ENCODE measurements at regions not wholly inside any gene's neighbourhood (a gene's known extent, or its start where the extent isn't known, plus 50 kb on each side); places are given as distances from the start of the nearest gene placed in this dataset.

DNA sequence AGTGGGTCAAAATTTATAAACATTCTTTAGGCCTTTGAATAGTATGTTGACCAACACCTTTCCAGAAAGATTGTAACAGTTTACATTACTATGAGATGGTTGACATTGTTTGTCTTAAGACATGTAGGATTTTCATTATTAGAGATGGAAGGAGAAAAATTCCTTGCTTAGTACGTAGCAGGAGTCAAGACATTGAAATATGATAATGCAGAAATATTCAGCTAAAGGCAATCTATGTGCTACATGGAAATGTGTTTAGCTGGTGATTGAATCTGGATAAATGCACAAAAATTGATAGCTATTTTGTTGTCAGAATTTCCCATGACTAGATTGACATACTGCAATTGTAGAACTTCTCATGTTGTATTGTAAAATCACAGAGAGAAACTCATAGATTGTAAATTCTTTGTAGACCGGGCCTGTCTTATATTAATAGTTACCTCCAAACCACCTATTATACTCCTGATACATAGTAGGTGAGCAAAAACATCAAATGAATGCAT, 370.4 kb upstream of the CBLB start:
- Histone ChIP-seq H3K9me3 (ENCODE audit: insufficient read depth, low read length, severe bottlenecking) (peaks cover 7% of the 10 kb centered on the region), H3K79me2 (ENCODE audit: insufficient read depth, low read length) (no peaks in the 10 kb centered on the region), H2AFZ (ENCODE audit: low read depth, low read length) (no peak overlapping the region), H3K4me3 (ENCODE audit: low read depth in 1 of 2, low read length in 2 of 2) (no peak overlapping the region), H3K9ac (ENCODE audit: low read depth, low read length) (no peak overlapping the region), H3K27ac (ENCODE audit: low read length) (no peak overlapping the region), H4K20me1 (ENCODE audit: insufficient read depth, low read length) (no peaks in the 10 kb centered on the region), H3K36me3 (ENCODE audit: insufficient read depth, low read length) (no peaks in the 10 kb centered on the region), H3K27me3 (ENCODE audit: insufficient read depth, low read length, poor library complexity) (no peaks in the 10 kb centered on the region), H3K4me1 (ENCODE audit: insufficient read depth, low read length) (no peaks in the 10 kb centered on the region), H3K4me2 (ENCODE audit: insufficient read depth, low read length) (no peak overlapping the region)
- ATAC-seq (ENCODE audit: insufficient read depth, low read depth) (no peak), DNase-seq (no peak)
- no peak for TF ChIP-seq EZH2 (IDR thresholded peaks at IDR 0.05; ENCODE audit: borderline replicate concordance, low read depth, low read length, severe bottlenecking)
- TF ChIP-seq, protein P1, sequence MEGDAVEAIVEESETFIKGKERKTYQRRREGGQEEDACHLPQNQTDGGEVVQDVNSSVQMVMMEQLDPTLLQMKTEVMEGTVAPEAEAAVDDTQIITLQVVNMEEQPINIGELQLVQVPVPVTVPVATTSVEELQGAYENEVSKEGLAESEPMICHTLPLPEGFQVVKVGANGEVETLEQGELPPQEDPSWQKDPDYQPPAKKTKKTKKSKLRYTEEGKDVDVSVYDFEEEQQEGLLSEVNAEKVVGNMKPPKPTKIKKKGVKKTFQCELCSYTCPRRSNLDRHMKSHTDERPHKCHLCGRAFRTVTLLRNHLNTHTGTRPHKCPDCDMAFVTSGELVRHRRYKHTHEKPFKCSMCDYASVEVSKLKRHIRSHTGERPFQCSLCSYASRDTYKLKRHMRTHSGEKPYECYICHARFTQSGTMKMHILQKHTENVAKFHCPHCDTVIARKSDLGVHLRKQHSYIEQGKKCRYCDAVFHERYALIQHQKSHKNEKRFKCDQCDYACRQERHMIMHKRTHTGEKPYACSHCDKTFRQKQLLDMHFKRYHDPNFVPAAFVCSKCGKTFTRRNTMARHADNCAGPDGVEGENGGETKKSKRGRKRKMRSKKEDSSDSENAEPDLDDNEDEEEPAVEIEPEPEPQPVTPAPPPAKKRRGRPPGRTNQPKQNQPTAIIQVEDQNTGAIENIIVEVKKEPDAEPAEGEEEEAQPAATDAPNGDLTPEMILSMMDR (IDR thresholded peaks at IDR 0.05; ENCODE audit: borderline replicate concordance, extremely low read depth, low read length, poor library complexity, severe bottlenecking), result no peak

DNA sequence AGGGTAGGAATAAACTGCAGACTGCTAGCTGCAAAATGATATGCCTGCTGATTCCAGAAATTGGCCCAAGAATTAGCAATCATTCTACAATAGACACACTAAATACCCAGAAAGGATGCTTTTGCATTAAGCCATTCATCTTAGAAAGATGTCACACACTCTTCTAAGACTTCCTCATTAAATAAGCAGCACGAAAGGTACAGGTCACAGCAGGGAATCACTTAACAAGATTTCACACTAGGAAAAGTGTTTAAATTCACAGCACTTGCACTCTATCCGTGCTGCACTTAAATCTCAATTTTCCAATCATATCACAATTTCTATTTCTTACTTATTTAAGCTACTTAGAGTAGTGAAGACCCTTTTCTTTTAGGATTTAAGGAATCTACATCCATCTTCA, 372.8 kb upstream of the CBLB start:
- H3K9me3 ChIP-seq (ENCODE audit: insufficient read depth, low read length, severe bottlenecking), result peaks cover 4% of the 10 kb centered on the region
- H3K9ac ChIP-seq (ENCODE audit: low read depth, low read length), result no peak overlapping the region
- no peaks in the 10 kb centered on the region for H4K20me1 ChIP-seq (ENCODE audit: insufficient read depth, low read length)
- no peaks in the 10 kb centered on the region for H3K27me3 ChIP-seq (ENCODE audit: insufficient read depth, low read length, poor library complexity)
- no peaks in the 10 kb centered on the region for H3K36me3 ChIP-seq (ENCODE audit: insufficient read depth, low read length)
- ATAC-seq (ENCODE audit: insufficient read depth, low read depth) (no peak), DNase-seq (no peak)
- TF ChIP-seq EZH2 (IDR thresholded peaks at IDR 0.05; ENCODE audit: borderline replicate concordance, low read depth, low read length, severe bottlenecking), result no peak
- TF ChIP-seq, protein P1 (IDR thresholded peaks at IDR 0.05; ENCODE audit: borderline replicate concordance, extremely low read depth, low read length, poor library complexity, severe bottlenecking), result no peak
- no peaks in the 10 kb centered on the region for H3K79me2 ChIP-seq (ENCODE audit: insufficient read depth, low read length)
- H3K4me2 ChIP-seq (ENCODE audit: insufficient read depth, low read length), result no peak overlapping the region
- no peak overlapping the region for H2AFZ ChIP-seq (ENCODE audit: low read depth, low read length)
- H3K4me3 ChIP-seq (ENCODE audit: low read depth in 1 of 2, low read length in 2 of 2), result no peak overlapping the region
- H3K4me1 ChIP-seq (ENCODE audit: insufficient read depth, low read length), result no peaks in the 10 kb centered on the region
- H3K27ac ChIP-seq (ENCODE audit: low read length), result no peak overlapping the region

DNA sequence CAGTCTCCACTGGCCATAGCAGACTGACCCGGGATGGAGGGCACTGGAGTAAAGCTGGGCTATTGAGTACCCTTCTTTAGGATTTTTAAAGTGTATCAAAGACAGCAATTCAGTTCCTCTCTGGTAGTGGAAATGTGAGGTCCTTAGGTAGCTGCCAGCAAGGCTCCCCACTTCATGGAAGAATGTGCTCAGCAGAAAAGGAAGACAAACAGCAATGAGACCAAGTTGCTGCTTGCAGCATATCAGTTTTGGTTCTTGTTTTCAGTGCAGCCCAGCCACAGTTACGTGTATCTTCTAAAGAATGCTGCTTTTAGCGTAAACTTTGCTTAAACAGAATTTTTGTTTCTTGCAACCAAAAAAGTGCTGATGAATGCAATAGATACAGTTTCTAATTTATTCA, 374.0 kb upstream of the CBLB start:
- Histone ChIP-seq H2AFZ (ENCODE audit: low read depth, low read length) (no peak overlapping the region; the same call in 1 of the 2 replicates), H3K4me2 (ENCODE audit: insufficient read depth, low read length) (no peak overlapping the region)

More for the DNA sequence above, 374.0 kb upstream of the CBLB start:
- Histone ChIP-seq H3K9ac (ENCODE audit: low read depth, low read length) (no peak overlapping the region), H3K4me3 (ENCODE audit: low read depth in 1 of 2, low read length in 2 of 2) (no peak overlapping the region), H3K4me1 (ENCODE audit: insufficient read depth, low read length) (no peaks in the 10 kb centered on the region), H4K20me1 (ENCODE audit: insufficient read depth, low read length) (no peaks in the 10 kb centered on the region), H3K9me3 (ENCODE audit: insufficient read depth, low read length, severe bottlenecking) (no peaks in the 10 kb centered on the region), H3K79me2 (ENCODE audit: insufficient read depth, low read length) (no peaks in the 10 kb centered on the region), H3K36me3 (ENCODE audit: insufficient read depth, low read length) (no peaks in the 10 kb centered on the region), H3K27ac (ENCODE audit: low read length) (no peak overlapping the region), H3K27me3 (ENCODE audit: insufficient read depth, low read length, poor library complexity) (no peaks in the 10 kb centered on the region)
- TF ChIP-seq, protein P1 (IDR thresholded peaks at IDR 0.05; ENCODE audit: borderline replicate concordance, extremely low read depth, low read length, poor library complexity, severe bottlenecking), result no peak
- TF ChIP-seq EZH2 (IDR thresholded peaks at IDR 0.05; ENCODE audit: borderline replicate concordance, low read depth, low read length, severe bottlenecking), result no peak
- DNase-seq, result no peak
- no peak for ATAC-seq (ENCODE audit: insufficient read depth, low read depth)
